ENCODE measurements at regions not wholly inside any gene's neighbourhood (a gene's known extent, or its start where the extent isn't known, plus 50 kb on each side); places are given as distances from the start of the nearest gene placed in this dataset.
"Not testable (repeated sequence)": the region's sequence is repeated elsewhere in the genome, so short reads cannot be mapped to it uniquely, and the experiment has no call there.

DNA sequence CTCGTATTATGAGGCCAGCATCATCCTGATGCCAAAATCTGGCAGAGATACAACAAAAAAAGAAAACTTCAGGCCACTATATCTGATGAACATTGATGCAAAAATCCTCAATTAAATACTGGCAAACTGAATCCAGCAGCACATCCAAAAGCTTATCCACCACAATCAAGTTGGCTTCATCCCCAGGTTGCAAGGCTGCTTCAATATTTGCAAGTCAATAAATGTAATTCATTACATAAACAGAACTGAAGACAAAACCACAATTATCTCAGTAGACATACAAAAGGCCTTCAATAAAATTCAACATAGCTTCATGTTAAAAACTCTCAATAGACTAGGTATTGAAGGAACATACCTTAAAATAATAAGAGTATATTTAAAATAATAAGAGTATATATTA, 815.3 kb upstream of the SLITRK1 start:
- TF ChIP-seq, protein P1, sequence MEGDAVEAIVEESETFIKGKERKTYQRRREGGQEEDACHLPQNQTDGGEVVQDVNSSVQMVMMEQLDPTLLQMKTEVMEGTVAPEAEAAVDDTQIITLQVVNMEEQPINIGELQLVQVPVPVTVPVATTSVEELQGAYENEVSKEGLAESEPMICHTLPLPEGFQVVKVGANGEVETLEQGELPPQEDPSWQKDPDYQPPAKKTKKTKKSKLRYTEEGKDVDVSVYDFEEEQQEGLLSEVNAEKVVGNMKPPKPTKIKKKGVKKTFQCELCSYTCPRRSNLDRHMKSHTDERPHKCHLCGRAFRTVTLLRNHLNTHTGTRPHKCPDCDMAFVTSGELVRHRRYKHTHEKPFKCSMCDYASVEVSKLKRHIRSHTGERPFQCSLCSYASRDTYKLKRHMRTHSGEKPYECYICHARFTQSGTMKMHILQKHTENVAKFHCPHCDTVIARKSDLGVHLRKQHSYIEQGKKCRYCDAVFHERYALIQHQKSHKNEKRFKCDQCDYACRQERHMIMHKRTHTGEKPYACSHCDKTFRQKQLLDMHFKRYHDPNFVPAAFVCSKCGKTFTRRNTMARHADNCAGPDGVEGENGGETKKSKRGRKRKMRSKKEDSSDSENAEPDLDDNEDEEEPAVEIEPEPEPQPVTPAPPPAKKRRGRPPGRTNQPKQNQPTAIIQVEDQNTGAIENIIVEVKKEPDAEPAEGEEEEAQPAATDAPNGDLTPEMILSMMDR (conservative IDR thresholded peaks at IDR 0.05): not testable (repeated sequence)
- TF ChIP-seq ZFX (IDR thresholded peaks at IDR 0.05): not testable (repeated sequence)
